ENCODE measurements at regions not wholly inside any gene's neighbourhood (a gene's known extent, or its start where the extent isn't known, plus 50 kb on each side); places are given as distances from the start of the nearest gene placed in this dataset.

DNA sequence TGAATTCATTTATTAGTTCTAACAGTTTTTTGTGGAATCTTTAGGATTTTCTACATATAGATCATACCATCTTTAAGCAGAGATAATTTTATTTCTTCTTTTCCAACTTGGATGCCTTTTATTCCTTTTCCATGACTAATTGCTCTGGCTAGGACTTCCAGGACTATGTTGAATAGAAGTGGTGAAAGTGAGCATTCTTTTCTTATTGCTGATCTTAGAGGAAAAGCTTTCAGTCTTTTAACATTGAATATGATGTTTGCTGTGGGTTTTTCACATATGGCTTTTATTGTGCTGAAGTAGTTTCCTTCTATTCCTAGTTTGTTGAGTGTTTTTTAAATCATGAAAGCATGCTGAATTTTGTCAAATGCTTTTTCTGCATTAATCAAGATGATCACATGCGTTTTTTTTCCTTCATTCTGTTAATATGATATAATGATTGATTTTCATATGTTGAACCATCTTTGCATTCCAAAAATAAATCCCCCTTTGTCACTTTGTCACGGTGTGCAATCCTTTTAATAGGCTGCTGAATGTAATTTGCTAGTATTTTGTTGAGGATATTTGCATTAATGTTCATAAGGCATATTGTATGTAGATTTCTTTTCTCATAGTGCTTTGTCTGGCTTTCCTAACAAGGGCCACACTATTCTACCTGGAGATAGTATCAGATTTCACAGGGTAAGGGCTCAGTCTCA is 92.9 kb downstream of the ZNF467 start:
- BruUV-seq (replicated peaks), result no TSS peak
- no peak overlapping the region for H3K9ac ChIP-seq (ENCODE audit: insufficient read depth, low read depth, low read length)
- no peak for ATAC-seq
- no peaks in the 10 kb centered on the region for H4K20me1 ChIP-seq (ENCODE audit: insufficient read depth, low read length)
- H3K27me3 ChIP-seq (ENCODE audit: control insufficient read depth in 1 of 2, insufficient read depth in 2 of 2, low read length in 2 of 2), result no peaks in the 10 kb centered on the region
- in situ Hi-C loops (cut with HindIII; ENCODE audit: extremely low pct_ligation_motif_present, low pct_unique_long_range_greater_than_20kb), result no loop called here
- no peak overlapping the region for H2AFZ ChIP-seq (ENCODE audit: low read length)
- H3K4me2 ChIP-seq (ENCODE audit: low read depth, low read length), result no peak overlapping the region
- WGBS (ENCODE audit: low lambda C conversion rate), result 8% methylated on average over 2 of the region's 2 CpGs
- FAIRE-seq, result no peak
- TF ChIP-seq TEAD3 (CRISPR knock-in tag; optimal IDR thresholded peaks at IDR 0.05; ENCODE audit: borderline replicate concordance) (no peak), MEIS1 (CRISPR knock-in tag; IDR thresholded peaks at IDR 0.05; ENCODE audit: borderline replicate concordance) (no peak), NCOA1 (CRISPR knock-in tag; IDR thresholded peaks at IDR 0.05) (no peak), ZMAT3 (CRISPR knock-in tag; conservative IDR thresholded peaks at IDR 0.05) (no peak), NPAS2 (CRISPR knock-in tag; IDR thresholded peaks at IDR 0.05; ENCODE audit: borderline replicate concordance) (no peak), RXRB (CRISPR knock-in tag; IDR thresholded peaks at IDR 0.05; ENCODE audit: borderline replicate concordance) (no peak), KDM4B (CRISPR knock-in tag; IDR thresholded peaks at IDR 0.05) (no peak), ZNF775 (CRISPR knock-in tag; IDR thresholded peaks at IDR 0.05; ENCODE audit: borderline replicate concordance) (no peak), ZNF253 (CRISPR knock-in tag; IDR thresholded peaks at IDR 0.05; ENCODE audit: borderline replicate concordance) (no peak), ZFX (CRISPR knock-in tag; IDR thresholded peaks at IDR 0.05; ENCODE audit: low read depth) (no peak), PHB2 (IDR thresholded peaks at IDR 0.05; ENCODE audit: partially characterized antibody) (no peak), MXI1 (IDR thresholded peaks at IDR 0.05; ENCODE audit: borderline replicate concordance, low read depth, low read length) (no peak), ZBTB2 (CRISPR knock-in tag; IDR thresholded peaks at IDR 0.05; ENCODE audit: low read depth) (no peak), ZNF556 (CRISPR knock-in tag; IDR thresholded peaks at IDR 0.05; ENCODE audit: borderline replicate concordance) (no peak), ZNF777 (CRISPR knock-in tag; IDR thresholded peaks at IDR 0.05) (no peak), ZNF570 (CRISPR knock-in tag; IDR thresholded peaks at IDR 0.05; ENCODE audit: borderline replicate concordance) (no peak), CBFB (CRISPR knock-in tag; IDR thresholded peaks at IDR 0.05) (no peak), SMAD9 (CRISPR knock-in tag; IDR thresholded peaks at IDR 0.05) (no peak), ZIK1 (CRISPR knock-in tag; IDR thresholded peaks at IDR 0.05; ENCODE audit: borderline replicate concordance, low read depth) (no peak)
- TF ChIP-seq, protein P1, sequence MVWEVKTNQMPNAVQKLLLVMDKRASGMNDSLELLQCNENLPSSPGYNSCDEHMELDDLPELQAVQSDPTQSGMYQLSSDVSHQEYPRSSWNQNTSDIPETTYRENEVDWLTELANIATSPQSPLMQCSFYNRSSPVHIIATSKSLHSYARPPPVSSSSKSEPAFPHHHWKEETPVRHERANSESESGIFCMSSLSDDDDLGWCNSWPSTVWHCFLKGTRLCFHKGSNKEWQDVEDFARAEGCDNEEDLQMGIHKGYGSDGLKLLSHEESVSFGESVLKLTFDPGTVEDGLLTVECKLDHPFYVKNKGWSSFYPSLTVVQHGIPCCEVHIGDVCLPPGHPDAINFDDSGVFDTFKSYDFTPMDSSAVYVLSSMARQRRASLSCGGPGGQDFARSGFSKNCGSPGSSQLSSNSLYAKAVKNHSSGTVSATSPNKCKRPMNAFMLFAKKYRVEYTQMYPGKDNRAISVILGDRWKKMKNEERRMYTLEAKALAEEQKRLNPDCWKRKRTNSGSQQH (CRISPR knock-in tag; IDR thresholded peaks at IDR 0.05; ENCODE audit: low read depth), result no peak
- H3K79me2 ChIP-seq (ENCODE audit: insufficient read depth, low read length), result no peaks in the 10 kb centered on the region
- H3K4me1 ChIP-seq (ENCODE audit: insufficient read depth, low read length), result no peaks in the 10 kb centered on the region
- DNase-seq (ENCODE audit: low spot score), result no peak
- no peak overlapping the region for H3K4me3 ChIP-seq (replicated peaks in 1 of 3; ENCODE audit: insufficient read depth in 1 of 3, low read depth in 2 of 3, low read length in 3 of 3)
- ChIA-PET CTCF (ENCODE audit: low intra/inter-chr PET ratio, low total read pairs) (no interaction called here), POLR2A (no interaction called here)
- no peak overlapping the region for H3K27ac ChIP-seq (ENCODE audit: extremely low read length, insufficient read depth, low read length)
- no peaks in the 10 kb centered on the region for H3K9me3 ChIP-seq (ENCODE audit: low read length)
- intact Hi-C loops (cut with micrococcal nuclease; ENCODE audit: unreplicated experiment), result no loop called here
- H3K36me3 ChIP-seq (replicated peaks in 1 of 2; ENCODE audit: control insufficient read depth in 1 of 2, insufficient read depth in 2 of 2, low read length in 2 of 2), result no peaks in the 10 kb centered on the region

Data from HepG2 (cell line).